ENCODE measurements at regions not wholly inside any gene's neighbourhood (a gene's known extent, or its start where the extent isn't known, plus 50 kb on each side); places are given as distances from the start of the nearest gene placed in this dataset.
"Not testable (repeated sequence)": the region's sequence is repeated elsewhere in the genome, so short reads cannot be mapped to it uniquely, and the experiment has no call there.

GRCh38 chr12:63445224-63445880 lies 222.9 kb downstream of the DPY19L2 start:
- no peaks in the 10 kb centered on the region for H3K27me3 ChIP-seq
- 40 to 55% (median 47%) methylated on average over 3 of the region's 3 CpGs for WGBS, 4 donors
- H3K36me3 ChIP-seq: no peaks in the 10 kb centered on the region
- intact Hi-C loops (cut with DNase I): loop anchor here in 1 of 10 donors (5.0 kb wide), 1 partner anchor 343 kb away; no protein-coding TSS in a partner anchor
- ATAC-seq (no peak), DNase-seq (no peak)
- H3K9me3 ChIP-seq: no peaks in the 10 kb centered on the region
- no peak for TF ChIP-seq POLR2A (IDR thresholded peaks at IDR 0.05)
- no peak for TF ChIP-seq CTCF (IDR thresholded peaks at IDR 0.05)
- no peaks in the 10 kb centered on the region for H3K4me1 ChIP-seq
- no peak overlapping the region for H3K4me3 ChIP-seq
- no peak overlapping the region for H3K27ac ChIP-seq

- H3K4me1 ChIP-seq: no peaks in the 10 kb centered on the region
- no peak for DNase-seq
- no peak overlapping the region for H3K4me3 ChIP-seq
- TF ChIP-seq POLR2A (IDR thresholded peaks at IDR 0.05) (no peak), CTCF (IDR thresholded peaks at IDR 0.05) (no peak)
- intact Hi-C loops (cut with DNase I): no loop called here
- no peaks in the 10 kb centered on the region for H3K27me3 ChIP-seq
- 30 to 46% (median 35%) methylated on average over 5 of the region's 5 CpGs for WGBS, 4 donors
- no peak for ATAC-seq
- H3K9me3 ChIP-seq: no peaks in the 10 kb centered on the region
- H3K27ac ChIP-seq: no peak overlapping the region
- no peaks in the 10 kb centered on the region for H3K36me3 ChIP-seq
These were observed 228.2 kb downstream of the DPY19L2 start for GRCh38 chr12:63440048-63440447.

- H3K9me3 ChIP-seq; H3K27me3 ChIP-seq; H3K36me3 ChIP-seq; H3K4me3 ChIP-seq; intact Hi-C loops (cut with DNase I); H3K27ac ChIP-seq; ATAC-seq; H3K4me1 ChIP-seq: not testable (repeated sequence)
- DNase-seq: peak in 1 of 5 donors; percentile 37
- WGBS, 4 donors: 89 to 96% (median 94%) methylated on average over 11 of the region's 11 CpGs
These were observed 233.9 kb downstream of the DPY19L2 start for GRCh38 chr12:63434384-63434783.

GRCh38 chr12:63427969-63428368 lies 240.3 kb downstream of the DPY19L2 start:
- intact Hi-C loops (cut with DNase I): loop anchor here in 3 of 10 donors (10.0 kb wide), 1 partner anchor 377 kb away; no protein-coding TSS in a partner anchor
- not testable (repeated sequence) for H3K9me3 ChIP-seq, ATAC-seq, H3K4me1 ChIP-seq, H3K27me3 ChIP-seq, DNase-seq, H3K4me3 ChIP-seq, H3K27ac ChIP-seq, H3K36me3 ChIP-seq

GRCh38 chr12:63427029-63427428 lies 241.3 kb downstream of the DPY19L2 start:
- intact Hi-C loops (cut with DNase I): loop anchor here in 3 of 10 donors (10.0 kb wide), 1 partner anchor 378 kb away; no protein-coding TSS in a partner anchor
- H3K4me3 ChIP-seq, H3K27ac ChIP-seq, H3K27me3 ChIP-seq, ATAC-seq, H3K9me3 ChIP-seq, H3K4me1 ChIP-seq, H3K36me3 ChIP-seq: not testable (repeated sequence)
- peak in 1 of 5 donors; percentile 10 for DNase-seq
- 73 to 89% (median 86%) methylated on average over 2 of the region's 2 CpGs for WGBS, 4 donors

GRCh38 chr12:63424671-63425070 lies 243.6 kb downstream of the DPY19L2 start:
- no peak overlapping the region for H3K4me3 ChIP-seq
- WGBS, 4 donors: 75 to 82% (median 78%) methylated on average over 3 of the region's 3 CpGs
- intact Hi-C loops (cut with DNase I): loop anchor here in 4 of 10 donors (5.0 to 10.0 kb wide), 2 partner anchors 378 to 380 kb away; no protein-coding TSS in a partner anchor
- ATAC-seq: no peak
- H3K4me1 ChIP-seq: no peaks in the 10 kb centered on the region
- DNase-seq: no peak
- H3K36me3 ChIP-seq: no peaks in the 10 kb centered on the region
- H3K9me3 ChIP-seq: peaks cover 0 to 17% (median 2%) of the 10 kb centered on the region in 12 donors
- TF ChIP-seq POLR2A (IDR thresholded peaks at IDR 0.05) (no peak), CTCF (IDR thresholded peaks at IDR 0.05) (no peak)
- no peaks in the 10 kb centered on the region for H3K27me3 ChIP-seq
- H3K27ac ChIP-seq: no peak overlapping the region
